ENCODE measurements at regions not wholly inside any gene's neighbourhood (a gene's known extent, or its start where the extent isn't known, plus 50 kb on each side); places are given as distances from the start of the nearest gene placed in this dataset.

GRCh38 chr3:90253131-90253530 is 1145.7 kb downstream of the EPHA3 start:
- DNase-seq: no peak

- DNase-seq: no peak
Measured at GRCh38 chr3:90261481-90262433, 1154.3 kb downstream of the EPHA3 start.

All from suppressor macrophage (primary cell).